ENCODE measurements at regions not wholly inside any gene's neighbourhood (a gene's known extent, or its start where the extent isn't known, plus 50 kb on each side); places are given as distances from the start of the nearest gene placed in this dataset.
"Not testable (repeated sequence)": the region's sequence is repeated elsewhere in the genome, so short reads cannot be mapped to it uniquely, and the experiment has no call there.

DNA sequence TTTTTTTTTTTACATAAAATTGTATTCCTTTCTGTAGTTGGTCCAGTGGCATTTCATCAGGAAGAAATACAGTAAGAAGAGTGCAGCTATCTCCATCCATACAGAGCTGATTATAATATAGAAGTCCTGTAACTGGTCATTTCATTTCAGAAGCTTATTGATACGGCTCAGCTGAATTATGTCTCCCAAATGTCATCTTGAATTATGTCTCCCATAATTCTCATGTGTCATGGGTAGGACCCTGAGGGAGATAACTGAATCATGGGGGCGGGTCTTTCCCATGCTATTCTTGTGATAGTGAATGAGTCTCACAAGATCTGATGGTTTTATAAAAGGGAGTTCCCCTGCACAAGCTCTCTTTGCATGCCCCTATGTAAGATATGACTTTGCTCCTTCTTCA is 492.9 kb downstream of the CHSY3 start:
- DNase-seq (ENCODE audit: low read depth, low spot score): peak; percentile 20
- in situ Hi-C loops (cut with HindIII; ENCODE audit: low pct_unique_long_range_greater_than_20kb, low sequenced_read_pairs): no loop called here

DNA sequence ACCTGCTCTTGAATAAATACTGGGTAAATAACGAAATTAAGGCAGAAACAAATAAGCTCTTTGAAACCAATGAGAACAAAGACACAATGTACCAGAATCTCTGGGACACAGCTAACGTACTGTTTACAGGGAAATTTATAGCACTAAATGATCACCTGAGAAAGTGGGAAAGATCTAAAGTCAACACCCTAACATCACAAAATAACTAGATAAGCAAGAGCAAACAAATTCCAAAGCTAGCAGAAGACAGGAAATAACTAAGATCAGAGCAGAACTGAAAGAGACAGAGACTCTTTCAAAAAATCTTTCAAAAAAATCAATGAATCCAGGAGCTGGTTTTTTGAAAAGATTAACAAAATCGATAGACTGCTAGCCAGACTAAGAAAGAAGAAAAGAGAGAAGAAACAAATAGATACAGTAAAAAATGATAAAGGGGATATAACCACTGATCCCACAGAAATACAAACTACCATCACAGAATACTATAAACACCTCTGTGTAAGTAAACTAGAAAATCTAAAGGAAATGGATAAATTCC is 487.5 kb downstream of the CHSY3 start:
- DNase-seq (ENCODE audit: low read depth, low spot score); in situ Hi-C loops (cut with HindIII; ENCODE audit: low pct_unique_long_range_greater_than_20kb, low sequenced_read_pairs): not testable (repeated sequence)

DNA sequence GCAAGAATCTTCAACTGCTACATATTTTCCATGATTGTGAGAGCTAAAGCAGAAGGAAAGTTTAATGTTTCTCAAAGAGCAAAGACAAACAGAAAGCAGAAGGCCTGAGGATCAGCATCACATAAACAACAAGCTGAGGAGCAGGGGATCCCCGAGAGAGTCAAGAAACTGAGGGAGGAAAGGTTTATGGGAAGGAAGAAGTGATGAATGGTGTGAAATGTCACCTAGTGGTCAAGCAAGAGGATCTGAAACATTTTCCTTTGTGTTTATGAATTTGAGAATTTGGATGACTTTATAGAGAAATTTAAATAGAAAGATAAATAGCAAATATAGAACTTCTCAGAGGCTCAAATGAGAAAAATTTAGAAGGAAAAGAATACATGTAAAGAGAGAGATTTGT is 481.9 kb downstream of the CHSY3 start:
- in situ Hi-C loops (cut with HindIII; ENCODE audit: low pct_unique_long_range_greater_than_20kb, low sequenced_read_pairs): no loop called here
- DNase-seq (ENCODE audit: low read depth, low spot score): no peak

DNA sequence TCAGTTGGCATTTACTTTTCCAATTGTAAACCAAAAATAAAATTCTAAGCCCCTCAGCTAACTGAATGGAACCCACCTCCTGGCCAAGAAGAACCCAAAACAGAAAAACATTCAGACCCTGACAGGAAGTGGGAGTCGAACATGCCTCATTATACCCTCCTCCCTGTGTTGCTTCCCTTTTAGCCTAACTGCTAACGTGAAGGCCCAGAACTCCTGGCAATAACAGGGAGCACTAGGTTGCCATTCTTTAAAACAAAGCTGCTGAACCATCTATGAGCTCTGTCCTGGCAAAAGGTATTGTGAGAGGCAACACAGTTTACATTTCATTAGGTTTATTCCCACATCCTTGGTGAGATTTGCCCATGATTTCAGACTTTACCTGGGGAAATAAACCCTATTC is 481.4 kb downstream of the CHSY3 start:
- in situ Hi-C loops (cut with HindIII; ENCODE audit: low pct_unique_long_range_greater_than_20kb, low sequenced_read_pairs): no loop called here
- no peak for DNase-seq (ENCODE audit: low read depth, low spot score)

DNA sequence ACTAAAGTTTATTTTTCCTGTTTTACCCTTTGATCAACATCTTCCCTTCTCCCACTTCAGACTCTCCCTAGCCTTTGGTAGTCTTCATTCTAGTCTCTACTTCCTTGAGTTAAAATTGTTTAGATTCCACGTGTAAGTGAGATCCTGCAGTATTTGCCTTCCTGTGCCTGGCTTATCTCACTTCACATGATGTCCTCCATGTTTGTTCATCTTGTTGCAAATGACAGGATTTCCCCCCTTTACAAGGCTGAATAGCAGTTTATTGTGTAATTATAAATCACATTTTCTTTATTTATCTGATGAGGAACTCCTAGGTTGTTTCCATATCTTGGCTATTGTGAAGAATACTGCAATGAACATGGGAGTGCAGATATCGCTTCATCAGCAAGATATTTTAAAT is 461.7 kb downstream of the CHSY3 start:
- no peak for DNase-seq (ENCODE audit: low read depth, low spot score)
- in situ Hi-C loops (cut with HindIII; ENCODE audit: low pct_unique_long_range_greater_than_20kb, low sequenced_read_pairs): no loop called here

GRCh38 chr5:130350131-130350530 is 445.9 kb downstream of the CHSY3 start:
- in situ Hi-C loops (cut with HindIII; ENCODE audit: low pct_unique_long_range_greater_than_20kb, low sequenced_read_pairs): no loop called here
- no peak for DNase-seq (ENCODE audit: low read depth, low spot score)

DNA sequence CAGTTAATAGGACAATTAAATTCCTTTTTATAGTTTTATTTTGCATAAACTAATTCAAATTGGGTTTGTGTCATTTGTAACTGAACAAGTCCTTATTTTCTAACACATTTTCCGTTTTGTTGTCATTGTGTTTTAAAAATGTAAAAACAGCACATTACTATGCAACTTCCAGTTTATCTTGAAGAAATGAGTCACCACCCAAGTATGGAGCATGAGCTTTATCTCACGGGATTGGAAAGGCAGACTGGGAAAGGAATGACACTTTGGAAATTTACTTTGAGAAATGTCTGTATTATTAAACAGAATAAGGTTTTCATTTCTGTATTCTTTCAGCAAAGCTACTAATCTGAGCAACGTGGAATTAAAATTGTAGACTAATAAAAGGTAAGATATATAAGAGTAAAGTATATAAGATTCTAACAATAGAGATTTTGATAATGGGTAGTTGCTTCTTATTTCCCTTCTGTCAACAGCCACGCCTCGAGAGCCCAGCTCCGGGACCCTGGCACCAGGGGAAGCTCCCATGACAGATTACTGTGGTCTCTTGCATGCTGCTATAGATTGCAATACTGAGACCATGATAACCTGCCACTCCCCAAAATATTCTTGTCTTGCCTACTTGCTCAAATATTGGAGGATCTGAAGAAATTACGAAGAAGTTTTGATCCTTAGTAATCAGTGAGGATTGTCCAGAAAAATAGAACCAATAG is 433.1 kb downstream of the CHSY3 start:
- in situ Hi-C loops (cut with HindIII; ENCODE audit: low pct_unique_long_range_greater_than_20kb, low sequenced_read_pairs): no loop called here
- peak; percentile 33 for DNase-seq (ENCODE audit: low read depth, low spot score)

GRCh38 chr5:130335117-130335516 is 430.9 kb downstream of the CHSY3 start:
- in situ Hi-C loops (cut with HindIII; ENCODE audit: low pct_unique_long_range_greater_than_20kb, low sequenced_read_pairs): no loop called here
- DNase-seq (ENCODE audit: low read depth, low spot score): peak; percentile 17

DNA sequence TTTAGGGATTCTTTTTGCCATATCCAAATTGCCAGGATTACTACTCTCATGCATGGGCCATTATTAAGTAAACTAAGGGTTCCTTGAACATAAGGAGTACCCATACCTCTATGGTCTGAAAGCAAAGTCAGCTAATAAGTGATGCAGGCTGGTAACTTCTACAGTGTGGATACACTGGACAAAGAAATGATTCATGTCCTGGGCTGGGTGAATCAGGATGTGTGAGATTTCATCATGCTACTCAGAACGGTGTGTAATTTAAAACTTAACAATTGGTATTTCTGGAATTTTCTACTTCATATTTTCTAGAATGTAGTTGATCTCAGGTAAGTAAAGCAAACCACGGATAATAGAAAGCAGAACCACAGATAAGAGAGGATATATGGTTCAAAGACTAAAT is 428.8 kb downstream of the CHSY3 start:
- in situ Hi-C loops (cut with HindIII; ENCODE audit: low pct_unique_long_range_greater_than_20kb, low sequenced_read_pairs): no loop called here
- DNase-seq (ENCODE audit: low read depth, low spot score): no peak

DNA sequence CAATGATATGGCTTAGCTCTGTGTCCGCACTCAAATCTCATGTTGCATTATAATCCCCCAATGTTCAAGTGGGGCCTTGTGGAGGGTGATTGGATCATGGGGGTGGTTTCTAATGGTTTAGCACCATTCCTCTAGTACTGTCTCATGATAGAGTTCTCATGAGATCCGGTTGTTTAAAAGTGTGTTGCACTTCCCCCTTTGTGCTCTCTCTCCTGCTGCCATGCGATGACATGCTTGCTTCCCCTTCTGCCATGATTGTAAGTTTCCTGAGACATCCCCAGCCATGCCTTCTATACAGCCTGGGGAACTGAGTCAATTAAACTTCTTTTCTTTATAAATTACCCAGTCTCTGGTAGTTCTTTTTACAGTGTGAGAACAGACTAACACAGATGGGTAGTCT is 427.1 kb downstream of the CHSY3 start:
- in situ Hi-C loops (cut with HindIII; ENCODE audit: low pct_unique_long_range_greater_than_20kb, low sequenced_read_pairs): no loop called here
- no peak for DNase-seq (ENCODE audit: low read depth, low spot score)

DNA sequence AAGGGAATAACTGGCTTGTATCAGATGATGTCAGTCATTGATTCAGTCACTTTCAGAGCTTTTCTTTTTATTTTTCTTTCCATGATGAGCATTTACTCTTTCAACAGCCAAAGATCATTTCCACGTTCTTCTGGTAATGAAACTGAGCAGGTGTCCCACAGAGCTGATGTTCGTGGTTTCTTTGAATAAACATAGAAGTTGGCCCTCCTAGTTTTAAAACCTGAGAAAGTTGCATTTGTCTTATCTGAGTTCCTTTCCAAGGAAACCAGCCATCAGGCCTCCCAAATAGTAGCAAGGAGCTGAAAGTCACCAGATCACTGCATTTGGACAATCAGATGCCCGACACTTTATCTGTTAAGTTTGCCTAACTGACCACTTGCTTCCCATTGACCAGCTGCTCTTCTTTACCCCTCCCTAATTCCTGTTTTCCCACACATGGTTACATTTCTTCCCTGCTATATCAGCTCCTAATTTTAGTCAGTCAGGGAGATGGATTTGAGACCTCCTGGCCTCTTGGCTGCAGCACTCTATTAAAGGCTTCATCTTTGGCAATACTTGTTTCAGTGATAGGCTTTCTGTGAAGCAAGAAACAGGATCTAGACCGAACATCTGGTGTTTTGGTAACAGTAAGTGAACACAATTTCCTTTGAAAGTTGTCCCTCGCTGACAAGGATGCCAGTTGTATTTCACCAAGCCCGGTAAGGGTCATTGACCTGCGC is 420.8 kb downstream of the CHSY3 start:
- DNase-seq (ENCODE audit: low read depth, low spot score): no peak
- in situ Hi-C loops (cut with HindIII; ENCODE audit: low pct_unique_long_range_greater_than_20kb, low sequenced_read_pairs): no loop called here

DNA sequence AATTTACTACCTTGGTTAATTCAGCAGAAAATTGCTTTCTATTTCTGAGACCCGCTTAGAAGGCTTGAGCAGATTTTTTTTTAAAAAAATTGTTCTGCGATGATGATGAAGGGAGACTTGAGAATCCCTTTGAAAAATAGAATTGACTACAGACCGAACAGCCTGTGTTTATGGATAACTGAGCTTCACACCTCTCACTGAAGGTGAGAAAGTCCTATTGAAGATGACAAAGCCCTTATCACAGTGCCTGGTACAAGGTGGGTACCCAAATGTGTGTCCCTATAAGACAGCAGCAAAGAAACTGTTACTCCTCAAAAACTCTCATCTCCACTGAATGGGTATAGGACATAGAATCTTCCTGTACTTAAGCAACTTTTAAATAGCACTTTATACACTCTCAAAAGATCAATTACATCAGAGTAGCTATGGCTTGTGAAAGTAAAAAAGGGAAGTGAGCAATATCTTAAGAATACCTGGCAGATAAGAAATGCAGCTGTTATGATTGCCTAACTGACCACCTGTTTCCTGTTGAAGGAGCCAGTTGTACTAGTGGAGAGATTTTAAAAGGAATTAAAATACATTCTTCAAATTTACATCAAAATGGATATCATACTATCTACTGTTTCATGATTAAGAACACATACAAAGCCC is 419.7 kb downstream of the CHSY3 start:
- DNase-seq (ENCODE audit: low read depth, low spot score): no peak
- in situ Hi-C loops (cut with HindIII; ENCODE audit: low pct_unique_long_range_greater_than_20kb, low sequenced_read_pairs): no loop called here

- in situ Hi-C loops (cut with HindIII; ENCODE audit: low pct_unique_long_range_greater_than_20kb, low sequenced_read_pairs): no loop called here
- no peak for DNase-seq (ENCODE audit: low read depth, low spot score)
Observed at GRCh38 chr5:130321931-130322330, 417.7 kb downstream of the CHSY3 start.

DNA sequence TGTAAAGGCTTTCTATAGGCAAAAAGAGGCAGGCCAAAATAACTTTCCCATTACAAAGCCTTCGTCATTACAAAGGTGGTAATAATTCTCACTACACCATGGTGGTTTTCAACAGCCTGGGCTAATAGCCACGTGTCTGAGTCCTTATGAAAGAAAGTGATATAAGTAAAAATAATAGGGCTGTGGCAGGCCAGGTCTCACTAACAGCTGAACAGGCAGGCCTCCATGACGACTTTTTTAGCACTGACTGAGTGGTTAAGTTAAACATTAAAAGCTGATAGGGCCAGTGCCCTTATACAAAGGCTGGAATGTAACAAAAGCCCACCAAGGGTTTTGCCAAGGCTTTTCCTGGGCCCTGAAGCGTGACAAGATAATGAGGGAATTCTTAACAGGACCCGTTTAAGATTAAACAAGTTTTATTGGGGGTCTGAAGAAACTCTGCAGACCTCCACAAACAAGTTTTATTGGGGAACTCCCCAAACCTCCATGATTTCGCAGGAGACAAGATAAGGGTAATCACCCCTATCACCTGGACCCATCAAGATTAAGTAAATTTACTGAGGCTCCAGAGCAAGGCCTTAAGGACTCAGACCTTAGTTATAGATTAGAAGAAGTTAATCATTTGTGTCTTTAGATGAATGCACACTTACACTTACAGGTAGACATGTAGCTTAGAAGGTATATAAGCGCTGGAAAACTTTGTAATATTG is 412.9 kb downstream of the CHSY3 start:
- DNase-seq (ENCODE audit: low read depth, low spot score): no peak
- in situ Hi-C loops (cut with HindIII; ENCODE audit: low pct_unique_long_range_greater_than_20kb, low sequenced_read_pairs): no loop called here

GRCh38 chr5:130295235-130295634 is 391.0 kb downstream of the CHSY3 start:
- in situ Hi-C loops (cut with HindIII; ENCODE audit: low pct_unique_long_range_greater_than_20kb, low sequenced_read_pairs): no loop called here
- DNase-seq (ENCODE audit: low read depth, low spot score): no peak

GRCh38 chr5:130294798-130295197 is 390.5 kb downstream of the CHSY3 start:
- in situ Hi-C loops (cut with HindIII; ENCODE audit: low pct_unique_long_range_greater_than_20kb, low sequenced_read_pairs); DNase-seq (ENCODE audit: low read depth, low spot score): not testable (repeated sequence)

- in situ Hi-C loops (cut with HindIII; ENCODE audit: low pct_unique_long_range_greater_than_20kb, low sequenced_read_pairs): no loop called here
- no peak for DNase-seq (ENCODE audit: low read depth, low spot score)
Observed at GRCh38 chr5:130290219-130290618, 386.0 kb downstream of the CHSY3 start.
